GM19328 (cell line): ENCODE measurements at regions not wholly inside any gene's neighbourhood (a gene's known extent, or its start where the extent isn't known, plus 50 kb on each side); places are given as distances from the start of the nearest gene placed in this dataset.
"Not testable (repeated sequence)": the region's sequence is repeated elsewhere in the genome, so short reads cannot be mapped to it uniquely, and the experiment has no call there.

Experiments used
- ATAC-seq: cut with Tn5 transposase; IDR thresholded peaks from one replicate; pipeline ENCODE4 v1.9.1; 2021; ENCODE audit warnings: mild to moderate bottlenecking, moderate library complexity; ENCODE audit not compliant: unreplicated experiment

DNA sequence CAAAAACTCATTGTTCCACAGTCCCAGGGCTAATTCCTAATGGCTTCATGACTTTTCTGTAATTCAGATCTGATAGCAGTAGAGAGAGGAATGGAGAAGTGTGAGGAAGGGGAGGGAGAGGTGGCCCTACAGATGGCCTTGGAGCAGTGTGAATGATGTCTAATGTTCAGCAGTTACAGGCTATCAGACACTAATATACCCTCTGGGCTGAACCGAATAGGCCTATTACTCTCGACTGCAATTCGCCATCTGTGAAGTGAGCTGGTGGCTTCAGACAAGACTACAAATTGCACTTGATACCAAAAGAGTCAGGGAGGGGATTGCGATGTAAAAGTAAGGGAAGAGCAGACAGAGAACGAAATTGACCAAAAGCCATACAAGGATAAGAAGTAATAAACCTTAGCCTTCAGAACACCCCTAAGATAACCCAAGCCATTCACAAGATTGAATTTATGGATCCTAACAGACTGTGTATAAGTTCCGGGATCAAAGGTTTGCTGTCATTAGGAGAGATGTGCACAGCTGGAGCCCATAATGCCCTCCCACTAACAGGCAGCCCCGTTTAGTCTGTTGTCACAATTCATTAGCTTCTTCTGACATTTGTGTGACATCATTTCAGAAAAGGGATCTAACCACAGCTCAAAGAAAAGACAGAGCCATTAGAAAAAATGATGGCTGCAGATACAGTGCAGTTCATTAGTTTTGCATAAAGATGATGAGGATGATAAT, 642.4 kb upstream of the API5 start:
- no peak for ATAC-seq

DNA sequence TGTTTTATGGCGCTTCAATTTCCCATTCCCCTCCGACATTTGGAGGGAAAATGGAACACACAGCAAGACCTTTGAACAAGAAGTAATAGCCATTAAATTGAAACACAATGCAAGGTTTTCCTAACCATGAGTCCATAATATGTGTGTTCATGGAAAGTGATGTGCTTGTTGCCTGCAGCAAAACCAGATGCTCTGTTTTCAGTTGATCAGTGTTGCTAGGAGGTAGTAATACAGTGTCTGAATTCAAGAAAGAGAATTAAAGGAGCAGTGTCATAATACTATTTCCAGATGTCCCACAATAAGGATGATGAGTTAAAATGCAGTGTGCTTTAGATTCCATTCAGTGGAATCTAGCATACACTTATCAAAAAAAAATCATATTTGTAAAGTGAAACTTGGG, 637.4 kb upstream of the API5 start:
- no peak for ATAC-seq

DNA sequence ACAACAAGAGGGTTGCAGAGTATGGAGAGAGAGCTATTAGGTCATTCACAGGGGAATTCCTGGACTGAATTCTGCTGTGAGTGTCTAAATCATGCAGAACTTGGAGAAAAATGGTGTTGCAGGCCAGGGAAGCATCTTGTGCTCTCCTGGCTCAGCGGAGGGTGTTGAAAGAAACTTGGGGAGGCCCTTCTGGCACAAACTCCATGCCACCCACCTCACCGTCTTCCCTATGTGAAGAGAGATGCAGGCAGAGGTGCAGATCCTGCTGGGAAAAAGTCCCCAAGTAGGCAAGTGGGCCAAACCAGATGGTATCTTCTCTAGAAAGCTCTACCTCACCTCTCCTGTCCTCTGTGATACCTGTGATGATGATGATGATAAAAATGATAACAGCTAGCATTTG, 604.3 kb upstream of the API5 start:
- ATAC-seq, result no peak

DNA sequence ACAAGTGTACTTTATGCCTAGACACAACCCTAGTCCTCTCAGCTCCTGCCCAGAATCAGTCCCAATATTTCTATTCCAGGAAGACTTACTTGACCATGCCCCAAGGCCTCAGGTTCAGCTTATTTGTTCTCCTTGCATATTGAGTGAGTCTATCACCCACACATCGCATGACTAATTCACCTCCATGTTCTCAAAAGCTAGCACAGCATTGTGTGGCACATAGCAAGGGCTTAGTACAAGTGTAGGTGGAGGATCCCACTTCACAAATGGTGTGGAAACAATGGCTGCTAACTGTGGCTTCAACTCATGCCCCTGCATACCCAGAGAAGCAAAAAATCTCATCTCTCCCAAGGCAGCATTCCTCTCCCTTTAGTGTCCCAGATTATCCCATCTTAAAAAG, 602.6 kb upstream of the API5 start:
- no peak for ATAC-seq

- ATAC-seq, result no peak
These were observed 598.5 kb upstream of the API5 start for GRCh38 chr11:42713279-42713678.

GRCh38 chr11:42713753-42714152, 598.0 kb upstream of the API5 start:
- ATAC-seq, result no peak

- no peak for ATAC-seq
These were observed 590.9 kb upstream of the API5 start for GRCh38 chr11:42720716-42721563.

- ATAC-seq, result no peak
These were observed 583.9 kb upstream of the API5 start for GRCh38 chr11:42727879-42728278.

GRCh38 chr11:42762348-42762747, 549.4 kb upstream of the API5 start:
- ATAC-seq, result no peak

GRCh38 chr11:42764936-42765335, 546.9 kb upstream of the API5 start:
- ATAC-seq, result no peak

DNA sequence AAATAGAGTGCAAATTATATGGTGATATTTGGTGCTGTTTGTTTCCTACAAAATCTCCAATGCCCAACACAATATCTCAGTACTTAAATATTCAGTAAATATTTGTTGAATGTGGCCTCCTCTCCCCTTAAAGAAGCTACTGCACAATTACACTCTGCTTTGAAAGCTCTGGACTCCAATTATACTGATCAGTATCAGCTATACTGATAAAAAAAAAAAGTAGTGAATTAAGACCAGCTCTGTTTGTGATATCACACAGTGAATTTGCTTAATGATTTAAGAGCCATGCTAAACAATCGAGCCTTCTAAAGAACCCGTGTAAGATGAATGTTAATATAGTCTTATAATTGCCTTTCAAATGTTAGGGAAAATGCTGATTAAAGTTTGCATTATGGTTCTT, 543.2 kb upstream of the API5 start:
- no peak for ATAC-seq

DNA sequence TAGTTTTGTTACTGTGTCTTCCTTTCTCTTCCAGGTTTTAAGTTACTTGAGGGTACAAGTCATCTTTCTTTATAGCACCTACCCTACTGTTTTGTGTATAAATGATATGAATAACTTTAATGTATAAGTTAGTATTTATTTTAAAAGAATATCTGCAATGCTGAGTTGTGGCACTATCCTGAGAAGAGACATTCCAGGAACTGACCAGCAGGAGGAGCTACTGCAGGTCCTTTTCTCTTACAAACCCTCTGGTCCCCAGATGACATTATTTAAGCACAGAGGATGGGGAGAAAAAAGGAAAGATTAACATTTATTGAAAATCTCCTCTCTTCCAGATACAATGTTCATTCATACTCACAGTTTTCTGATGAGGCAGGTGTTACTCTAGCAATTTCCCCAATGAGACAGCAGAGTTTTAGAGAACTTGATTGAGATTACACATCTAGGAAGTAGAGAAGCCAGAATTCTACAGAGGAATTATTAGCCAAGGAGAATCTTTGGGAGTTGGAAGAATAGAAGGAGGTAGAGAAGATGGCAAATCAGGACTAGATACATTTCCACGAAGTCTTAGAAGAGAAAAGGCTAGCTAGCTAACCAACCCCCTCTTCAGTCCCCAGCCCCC, 541.2 kb upstream of the API5 start:
- no peak for ATAC-seq

DNA sequence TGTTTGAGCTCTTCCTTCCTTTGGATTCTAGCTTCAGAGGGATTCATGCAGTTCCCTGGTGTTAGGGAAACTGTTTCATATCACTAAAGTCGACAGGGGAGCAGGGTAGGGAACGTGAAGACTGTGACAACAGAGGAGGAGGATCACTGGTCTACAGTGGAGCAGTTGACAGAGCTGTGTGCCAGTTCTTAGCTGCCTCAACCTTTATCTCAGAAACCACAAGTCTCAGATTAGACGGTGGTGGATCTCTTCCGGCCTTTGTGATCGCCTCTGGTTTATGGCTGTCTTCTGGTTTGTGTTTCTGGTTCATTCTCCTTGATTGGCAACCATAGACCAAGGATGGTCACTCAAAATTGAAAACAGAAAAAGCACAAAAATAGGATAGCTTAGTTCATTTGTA, 538.9 kb upstream of the API5 start:
- ATAC-seq, result no peak

- no peak for ATAC-seq
These were observed 538.1 kb upstream of the API5 start for GRCh38 chr11:42773729-42774128.

GRCh38 chr11:42774567-42774966, 537.2 kb upstream of the API5 start:
- ATAC-seq, result no peak

GRCh38 chr11:42777776-42778175, 534.0 kb upstream of the API5 start:
- ATAC-seq, result no peak

GRCh38 chr11:42778193-42778592, 533.6 kb upstream of the API5 start:
- ATAC-seq, result no peak

- ATAC-seq, result no peak
These were observed 532.2 kb upstream of the API5 start for GRCh38 chr11:42779555-42779954.

- ATAC-seq, result no peak
These were observed 524.8 kb upstream of the API5 start for GRCh38 chr11:42786981-42787380.

DNA sequence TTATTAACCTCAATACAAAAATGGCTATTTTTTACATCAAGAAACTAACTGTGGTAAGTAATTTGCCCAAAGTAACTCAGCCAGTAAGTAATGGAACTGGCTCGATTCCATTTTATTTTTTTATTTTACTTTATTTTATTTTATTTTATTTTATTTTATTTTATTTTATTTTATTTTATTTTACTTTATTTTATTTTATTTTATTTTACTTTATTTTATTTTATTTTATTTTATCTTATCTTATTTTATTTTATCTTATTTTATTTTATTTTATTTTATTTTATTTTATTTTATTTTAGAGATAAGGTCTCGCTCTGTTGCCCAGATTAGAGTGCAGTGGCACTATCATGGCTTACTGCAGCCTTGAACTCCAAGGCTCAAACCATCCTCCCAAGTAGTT, 516.3 kb upstream of the API5 start:
- ATAC-seq, result not testable (repeated sequence)

DNA sequence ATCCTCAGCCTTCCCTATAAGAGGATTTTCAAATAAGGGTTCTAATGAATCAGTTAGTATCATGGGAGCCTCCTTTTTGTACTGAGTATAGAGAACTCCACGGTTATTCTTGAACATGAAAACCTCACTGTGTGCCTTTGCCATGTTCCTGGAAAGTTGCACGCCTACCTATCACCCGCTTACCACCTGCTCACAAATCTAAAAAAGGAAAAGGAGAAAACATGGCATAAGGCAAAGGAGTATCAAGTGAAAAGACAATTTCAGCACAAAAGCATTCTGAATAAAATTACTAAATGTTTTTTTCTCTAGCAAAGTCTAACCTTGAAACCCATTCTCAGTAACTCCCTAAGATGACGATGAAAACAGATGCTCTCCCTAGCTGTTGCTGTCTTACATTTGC, 511.8 kb upstream of the API5 start:
- ATAC-seq, result no peak
